Iris pigment epithelial cell (primary cell): ENCODE measurements at regions not wholly inside any gene's neighbourhood (a gene's known extent, or its start where the extent isn't known, plus 50 kb on each side); places are given as distances from the start of the nearest gene placed in this dataset.

ENCODE experiments used
- DNase-seq: peaks from one replicate; pipeline ENCODE4 v3.0.0-alpha.2; 2011; ENCODE audit warnings: low read depth

DNA sequence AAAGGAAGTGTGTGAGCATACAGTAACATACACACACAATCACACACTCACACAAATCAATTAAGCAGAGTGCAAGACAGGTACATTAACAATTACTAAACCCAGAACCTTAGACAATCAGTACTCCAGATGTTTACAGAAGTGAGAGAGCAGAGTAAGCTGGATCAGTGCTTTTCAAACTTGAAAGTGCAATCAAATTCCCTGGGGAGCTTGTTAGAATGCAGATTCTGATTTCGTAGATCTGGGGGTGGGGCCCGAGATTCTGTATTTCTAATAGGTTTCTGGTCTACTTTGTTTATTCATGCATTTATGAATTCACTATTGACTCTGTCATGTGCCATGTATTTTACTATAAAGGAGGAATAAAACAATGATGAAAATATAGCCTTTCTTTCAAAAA, 179.6 kb upstream of the PHYHIPL start:
- no peak for DNase-seq

- DNase-seq, result no peak
These were observed 177.3 kb upstream of the PHYHIPL start for GRCh38 chr10:58998924-58999713.

DNA sequence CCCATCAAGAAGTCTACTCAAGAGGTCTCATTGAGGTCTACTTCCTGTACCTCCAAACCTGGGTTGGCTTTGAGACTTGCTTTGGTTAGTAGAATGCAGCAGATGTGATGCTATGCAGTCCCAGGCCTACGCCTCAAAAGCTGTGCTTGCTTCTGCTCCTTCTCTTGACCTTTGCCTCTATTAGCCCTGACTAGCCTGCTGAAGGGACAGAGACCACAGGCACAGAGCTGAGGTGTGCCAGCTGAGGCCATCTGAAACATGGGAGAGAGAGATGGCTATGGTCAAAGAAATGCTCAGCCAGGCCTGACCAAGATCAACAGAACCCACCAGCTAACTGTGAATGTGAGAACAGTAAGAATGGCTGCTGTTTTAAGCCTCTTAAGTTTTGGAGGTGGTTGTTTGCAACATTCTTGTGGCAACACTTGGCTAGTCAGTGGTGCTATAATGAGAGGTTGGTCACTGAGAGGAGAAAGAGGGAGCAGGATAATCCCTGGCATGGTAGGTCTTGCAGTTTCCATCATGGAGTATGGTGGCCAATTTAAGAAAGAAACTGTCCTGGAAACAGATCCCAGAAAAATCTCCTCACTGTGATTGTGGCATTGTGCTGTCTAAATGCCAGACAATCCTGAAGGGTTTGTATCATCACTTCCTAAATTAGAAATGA, 176.1 kb upstream of the PHYHIPL start:
- DNase-seq, result no peak

- no peak for DNase-seq
These were observed 174.4 kb upstream of the PHYHIPL start for GRCh38 chr10:59002011-59002410.

DNA sequence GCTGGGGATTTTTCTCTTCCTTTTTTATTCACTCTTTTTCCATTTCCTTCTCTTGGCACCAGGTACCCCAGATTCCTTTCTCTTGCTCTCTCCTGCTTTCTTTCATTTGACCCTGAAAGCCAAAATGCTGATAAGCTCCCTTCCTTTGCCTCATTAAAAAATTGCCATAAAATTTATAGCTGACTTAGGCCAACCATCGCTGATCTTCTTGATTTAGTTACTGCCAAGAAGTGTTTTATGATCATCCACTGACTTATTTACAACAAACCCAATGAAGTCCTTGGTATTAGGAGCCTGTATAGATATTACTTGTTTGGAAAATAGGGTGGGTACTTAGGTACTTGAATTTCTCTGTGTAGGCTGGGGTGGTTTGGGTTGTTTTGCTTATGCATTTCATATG, 173.2 kb upstream of the PHYHIPL start:
- DNase-seq, result no peak

- no peak for DNase-seq
These were observed 172.1 kb upstream of the PHYHIPL start for GRCh38 chr10:59004392-59004791.

GRCh38 chr10:59006511-59007306, 169.7 kb upstream of the PHYHIPL start:
- peak; percentile 81 for DNase-seq

- DNase-seq, result no peak
These were observed 169.0 kb upstream of the PHYHIPL start for GRCh38 chr10:59007307-59008025.

- no peak for DNase-seq
These were observed 168.0 kb upstream of the PHYHIPL start for GRCh38 chr10:59008452-59008851.

- DNase-seq, result no peak
These were observed 164.3 kb upstream of the PHYHIPL start for GRCh38 chr10:59011972-59012632.

- no peak for DNase-seq
These were observed 163.6 kb upstream of the PHYHIPL start for GRCh38 chr10:59012839-59013238.

- no peak for DNase-seq
These were observed 160.4 kb upstream of the PHYHIPL start for GRCh38 chr10:59016043-59016442.

GRCh38 chr10:59018977-59019376, 157.5 kb upstream of the PHYHIPL start:
- no peak for DNase-seq

- peak; percentile 1 for DNase-seq
These were observed 156.8 kb upstream of the PHYHIPL start for GRCh38 chr10:59019603-59020002.

DNA sequence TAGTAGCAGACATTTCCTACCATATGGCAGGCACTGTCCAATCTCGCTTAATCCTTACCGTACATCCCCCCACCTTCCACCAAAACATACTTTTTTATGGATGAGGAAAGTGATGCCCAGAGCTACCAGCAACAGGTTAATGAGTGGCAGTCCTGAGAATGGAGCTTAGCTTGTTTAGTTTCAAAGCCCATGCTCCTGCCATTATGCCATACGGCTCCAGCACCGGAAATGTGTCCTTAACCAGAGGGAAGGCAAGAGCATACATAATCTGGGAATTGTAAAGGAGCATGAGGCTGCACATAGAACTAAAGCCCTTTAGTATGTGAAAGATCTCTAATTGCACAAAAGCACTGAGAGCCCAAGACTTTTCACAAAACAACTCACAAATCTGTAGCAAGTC, 155.9 kb upstream of the PHYHIPL start:
- no peak for DNase-seq

DNA sequence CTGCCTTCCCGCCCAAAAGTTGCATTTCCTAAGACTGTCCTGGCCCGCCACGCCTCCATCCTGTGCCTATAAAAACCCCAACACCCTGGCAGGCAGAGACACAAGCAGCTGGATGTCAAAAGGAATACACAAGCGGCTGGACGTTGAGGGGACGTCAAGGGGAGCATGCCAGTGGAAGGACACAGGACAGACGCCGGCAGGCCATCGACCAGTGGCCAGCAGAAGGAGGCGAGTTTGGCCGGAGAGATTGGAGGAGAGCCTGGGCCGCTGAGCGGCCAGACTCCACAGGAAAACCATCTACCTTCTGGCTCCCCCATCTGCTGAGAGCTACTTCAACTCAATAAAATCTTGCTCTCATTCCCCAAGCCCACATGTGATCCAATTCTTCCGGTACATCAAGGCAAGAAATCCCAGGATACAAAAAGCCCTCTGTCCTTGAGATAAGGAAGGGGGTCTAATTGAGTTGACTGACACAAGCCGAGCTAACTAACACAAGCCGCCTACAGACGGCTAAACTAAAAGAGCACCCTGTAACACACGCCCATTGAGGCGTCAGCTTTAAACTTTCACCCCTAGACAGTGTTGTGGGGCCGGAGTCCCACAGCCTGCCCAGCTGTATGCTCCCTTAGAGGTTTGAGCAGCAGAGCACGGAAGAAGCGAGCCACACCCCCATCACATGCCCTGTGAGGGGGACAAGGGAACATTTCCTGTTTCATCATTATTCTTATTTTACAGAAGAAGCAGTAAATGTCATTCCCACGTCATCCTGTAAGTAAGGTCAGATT, 150.3 kb upstream of the PHYHIPL start:
- no peak for DNase-seq

GRCh38 chr10:59027975-59028655, 148.3 kb upstream of the PHYHIPL start:
- DNase-seq, result peak; percentile 71

GRCh38 chr10:59033622-59034021, 142.8 kb upstream of the PHYHIPL start:
- peak; percentile 27 for DNase-seq

DNA sequence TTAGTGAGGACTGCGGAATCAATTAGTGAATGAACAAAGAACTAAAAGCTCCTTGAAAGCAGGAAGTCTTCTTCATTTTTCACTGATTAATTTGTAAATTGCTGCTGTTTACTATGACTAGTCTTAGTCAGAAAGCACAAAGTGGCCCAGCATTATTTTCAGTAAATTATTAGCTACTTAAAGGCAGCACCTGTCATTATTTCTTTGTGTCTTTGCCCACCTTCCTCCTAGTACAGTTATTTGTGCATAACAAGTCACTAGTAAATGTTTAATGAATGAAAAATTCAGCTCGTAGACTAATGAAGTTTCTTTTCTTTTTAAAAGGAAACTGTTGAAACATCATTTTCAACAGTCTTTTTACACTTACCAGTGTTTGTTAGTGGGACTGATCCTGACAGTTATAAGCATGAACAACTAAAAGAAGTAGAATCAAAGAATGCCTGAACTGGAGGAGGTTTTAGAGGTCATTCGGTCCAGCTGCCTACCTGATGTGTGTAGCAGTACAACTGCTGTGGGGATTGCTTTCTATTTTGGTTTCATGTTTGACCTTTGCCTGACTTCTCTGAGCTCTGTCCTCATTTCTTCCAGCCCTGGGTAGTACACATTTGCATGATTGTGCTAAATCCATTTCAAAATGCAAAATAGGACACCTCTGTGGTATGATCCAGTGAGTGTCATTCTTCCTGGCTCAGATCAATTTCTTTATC, 140.0 kb upstream of the PHYHIPL start:
- DNase-seq, result no peak

DNA sequence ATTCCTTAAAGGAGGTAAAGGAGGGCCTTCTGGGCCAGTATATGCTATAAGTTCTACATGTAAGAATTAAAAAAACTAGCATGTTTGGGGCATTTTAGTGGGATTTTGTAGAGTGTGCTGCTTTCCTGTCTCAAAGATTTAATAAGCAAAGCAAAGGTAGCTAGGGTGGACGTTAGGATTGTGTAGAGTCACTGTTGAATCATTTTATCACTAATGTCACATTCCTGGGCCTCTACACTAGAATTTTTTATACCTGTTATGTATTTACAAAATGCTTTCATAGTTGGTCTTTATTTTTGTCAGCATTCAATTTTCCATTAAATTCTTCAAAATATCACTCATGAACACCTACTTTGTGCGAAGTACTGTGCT, 139.4 kb upstream of the PHYHIPL start:
- DNase-seq, result no peak
